HepG2 (cell line): ENCODE measurements at regions not wholly inside any gene's neighbourhood (a gene's known extent, or its start where the extent isn't known, plus 50 kb on each side); places are given as distances from the start of the nearest gene placed in this dataset.

Experiments used
- ATAC-seq: fragments of 200-7000 bp; cut with Tn5 transposase; 3 replicates; pipeline ENCODE4 v1.9.1; 2020; ENCODE audit warnings: mild to moderate bottlenecking, moderate library complexity
- BruUV-seq: library from RNA; stranded (reverse); fragments of 400-500 nt; replicated peaks from 2 replicates; lab custom pipeline; 2021; lab: Mats Ljungman, UMichigan
- CTCF ChIA-PET: fragments of 300-600 bp; formaldehyde crosslinking; extraction: SDS; loops from one replicate; lab custom pipeline; 2021; ENCODE audit warnings: low total read pairs, inconsistent platforms, low intra/inter-chr PET ratio; lab: Yijun Ruan, JAX
- POLR2A ChIA-PET: fragments of 350-600 bp; sonication (Branson Sonifier 250); formaldehyde crosslinking; loops from one replicate; lab custom pipeline; 2020; ENCODE audit warnings: antibody characterized with exemption, inconsistent platforms; lab: Yijun Ruan, JAX
- DNase-seq: peaks from one replicate; pipeline ENCODE4 v3.0.0-alpha.2; 2015; ENCODE audit warnings: low spot score
- FAIRE-seq: peaks from 3 replicates; lab custom pipeline; 2011; peaks lifted over from hg19 to GRCh38; lab: Jason Lieb, UNC
- H2AFZ ChIP-seq: one replicate; pipeline ENCODE4 v1.6.1; 2011; ENCODE audit warnings: low read length, inconsistent platforms
- H3K27ac ChIP-seq: fragments of 300-600 bp; 3 replicates; pipeline ENCODE4 v1.8.0; 2011; ENCODE audit warnings: mixed run types, mild to moderate bottlenecking, mixed read lengths, low read length, inconsistent platforms; ENCODE audit not compliant: insufficient read depth; ENCODE audit errors: extremely low read length
- H3K27me3 ChIP-seq, 2 experiments: fragments of 200-600 bp in 1 of 2; 2 replicates in 1 of 2; 3 replicates in 1 of 2; pipeline versions ENCODE4 v1.6.0 to v1.8.0; 2011; ENCODE audit warnings: low read length in 2 of 2, mild to moderate bottlenecking in 2 of 2, moderate library complexity in 2 of 2, inconsistent platforms in 1 of 2; ENCODE audit not compliant: insufficient read depth in 2 of 2, control insufficient read depth in 1 of 2
- H3K36me3 ChIP-seq, 2 experiments: fragments of 200-600 bp in 1 of 2; replicated peaks in 1 of 2; 2 replicates in 1 of 2; 3 replicates in 1 of 2; pipeline versions ENCODE4 v1.5.1 to v1.8.0; 2011; ENCODE audit warnings: low read length in 2 of 2, inconsistent platforms in 1 of 2; ENCODE audit not compliant: insufficient read depth in 2 of 2, control insufficient read depth in 1 of 2
- H3K4me1 ChIP-seq: 2 replicates; pipeline ENCODE4 v1.5.1; 2012; ENCODE audit warnings: low read length, inconsistent platforms; ENCODE audit not compliant: insufficient read depth
- H3K4me2 ChIP-seq: 2 replicates; pipeline ENCODE4 v1.6.0; 2011; ENCODE audit warnings: low read depth, low read length, inconsistent platforms
- H3K4me3 ChIP-seq, 3 experiments: fragments of 200-600 bp in 1 of 3; sonication (generic), shearing (Covaris generic) in 1 of 3; replicated peaks in 1 of 3; 2 replicates each; pipeline ENCODE4 v1.5.1; 2011 to 2016; ENCODE audit warnings: low read length in 3 of 3, inconsistent platforms in 2 of 3, low read depth in 2 of 3, mild to moderate bottlenecking in 2 of 3, control low read depth in 1 of 3, mixed read lengths in 1 of 3; ENCODE audit not compliant: insufficient read depth in 1 of 3
- H3K79me2 ChIP-seq: one replicate; pipeline ENCODE4 v1.6.1; 2011; ENCODE audit warnings: low read length, inconsistent platforms; ENCODE audit not compliant: insufficient read depth
- H3K9ac ChIP-seq: 2 replicates; pipeline ENCODE4 v1.6.0; 2011; ENCODE audit warnings: mild to moderate bottlenecking, low read depth, low read length, inconsistent platforms; ENCODE audit not compliant: insufficient read depth
- H3K9me3 ChIP-seq: 2 replicates; pipeline ENCODE4 v1.5.1; 2012; ENCODE audit warnings: mild to moderate bottlenecking, low read length
- H4K20me1 ChIP-seq: 2 replicates; pipeline ENCODE4 v1.6.0; 2011; ENCODE audit warnings: inconsistent platforms, mild to moderate bottlenecking, low read length, moderate library complexity; ENCODE audit not compliant: insufficient read depth
- FOXK1 ChIP-seq: sonication (generic); formaldehyde crosslinking; IDR thresholded peaks from 2 replicates; pipeline ENCODE4 v1.4.0; 2020; ENCODE audit warnings: low read depth, missing genetic modification reagents, borderline replicate concordance
- FOXK2 ChIP-seq: fragments of 450-650 bp; IDR thresholded peaks from 2 replicates; pipeline ENCODE4 v1.6.1; 2016
- MAX ChIP-seq: IDR thresholded peaks from 2 replicates; pipeline ENCODE4 v1.6.1; 2012; ENCODE audit warnings: inconsistent platforms
- MTERF4 ChIP-seq: sonication (generic); formaldehyde crosslinking; IDR thresholded peaks from 2 replicates; pipeline ENCODE4 v1.8.0; 2023; ENCODE audit warnings: mild to moderate bottlenecking, missing genetic modification reagents
- PHB2 ChIP-seq: fragments of 450-650 bp; IDR thresholded peaks from 2 replicates; pipeline ENCODE4 v1.6.1; 2018; ENCODE audit not compliant: partially characterized antibody
- REXO4 ChIP-seq: sonication (generic); formaldehyde crosslinking; IDR thresholded peaks from 2 replicates; pipeline ENCODE4 v1.8.0; 2022; ENCODE audit warnings: missing genetic modification reagents, mild to moderate bottlenecking, borderline replicate concordance
- RXRA ChIP-seq: sonication (generic); formaldehyde crosslinking; IDR thresholded peaks from 2 replicates; pipeline ENCODE4 v1.5.1; 2020; ENCODE audit warnings: missing genetic modification reagents
- THRA ChIP-seq: sonication (generic); formaldehyde crosslinking; IDR thresholded peaks from 2 replicates; pipeline ENCODE4 v1.4.0; 2020; ENCODE audit warnings: missing genetic modification reagents, borderline replicate concordance
- ZNF24 ChIP-seq: fragments of 450-650 bp; IDR thresholded peaks from 2 replicates; pipeline ENCODE4 v1.6.1; 2017; ENCODE audit warnings: antibody characterized with exemption, mild to moderate bottlenecking
- ZNF354B ChIP-seq: sonication (generic); formaldehyde crosslinking; IDR thresholded peaks from 2 replicates; pipeline ENCODE4 v1.8.0; 2022; ENCODE audit warnings: mild to moderate bottlenecking, missing genetic modification reagents
- ZNF609 ChIP-seq: sonication (generic); formaldehyde crosslinking; IDR thresholded peaks from 2 replicates; pipeline ENCODE4 v1.4.0; 2020; ENCODE audit warnings: mild to moderate bottlenecking, missing genetic modification reagents, borderline replicate concordance
- ZNF83 ChIP-seq: sonication (generic); formaldehyde crosslinking; IDR thresholded peaks from 2 replicates; pipeline ENCODE4 v1.4.0; 2020; ENCODE audit warnings: missing genetic modification reagents, mild to moderate bottlenecking, borderline replicate concordance
- WGBS: methylation state at CpG from one replicate; pipeline ENCODE4 v1.1.6; 2017; ENCODE audit warnings: low lambda C conversion rate; 5-methylcytosine and 5-hydroxymethylcytosine counted together
- in situ Hi-C: cut with HindIII; loops from 2 replicates; pipeline ENCODE4 v1.10.0; 2017; ENCODE audit warnings: low pct_unique_long_range_greater_than_20kb; ENCODE audit not compliant: extremely low pct_ligation_motif_present
- intact Hi-C: fragments of 100-400 bp; cut with micrococcal nuclease; formaldehyde crosslinking; loops from one replicate; pipeline ENCODE4 v1.10.0; 2022; ENCODE audit not compliant: unreplicated experiment

- CTCF ChIA-PET: no interaction called here
- WGBS: 29% methylated on average over 2 of the region's 2 CpGs
- no peak overlapping the region for H3K4me2 ChIP-seq
- H3K9me3 ChIP-seq: no peaks in the 10 kb centered on the region; the same call in 1 of the 2 replicates
- no TSS peak for BruUV-seq
- H2AFZ ChIP-seq: no peak overlapping the region
- H3K36me3 ChIP-seq: no peaks in the 10 kb centered on the region
- TF ChIP-seq PHB2 (no peak), RXRA (CRISPR knock-in tag) (no peak), FOXK1 (CRISPR knock-in tag) (no peak), ZNF24 (no peak), MAX (no peak), FOXK2 (no peak), ZNF609 (CRISPR knock-in tag) (no peak), THRA (CRISPR knock-in tag) (no peak), ZNF83 (CRISPR knock-in tag) (no peak), REXO4 (CRISPR knock-in tag) (no peak), MTERF4 (CRISPR knock-in tag) (no peak), ZNF354B (CRISPR knock-in tag) (no peak)
- peaks cover 10% of the 10 kb centered on the region; the same call in 1 of the 2 replicates for H3K4me1 ChIP-seq
- no peaks in the 10 kb centered on the region for H4K20me1 ChIP-seq
- ATAC-seq (no peak), DNase-seq (no peak), FAIRE-seq (no peak)
- no peak overlapping the region for H3K27ac ChIP-seq
- POLR2A ChIA-PET: no interaction called here
- no peak overlapping the region for H3K4me3 ChIP-seq
- intact Hi-C loops: no loop called here
- in situ Hi-C loops: no loop called here
- no peaks in the 10 kb centered on the region for H3K79me2 ChIP-seq
- peaks cover 0 to 21% of the 10 kb centered on the region in 2 experiments; a peak in 2 of 5 replicates for H3K27me3 ChIP-seq
- no peak overlapping the region for H3K9ac ChIP-seq
These were observed 72.5 kb upstream of the SERPINE2 start for GRCh38 chr2:224111576-224111975.
